A673 (cell line): ENCODE measurements at regions not wholly inside any gene's neighbourhood (a gene's known extent, or its start where the extent isn't known, plus 50 kb on each side); places are given as distances from the start of the nearest gene placed in this dataset.

Experiments
- BruUV-seq: library from RNA; stranded (reverse); fragments of 400-500 nt; replicated peaks from 2 replicates; lab custom pipeline; 2021; lab: Mats Ljungman, UMichigan
- CTCF ChIA-PET: fragments of 300-600 bp; sonication (Branson Sonifier 250); formaldehyde crosslinking; loops from one replicate; lab custom pipeline; 2022; ENCODE audit warnings: antibody characterized with exemption; lab: Charles Lee
- POLR2A ChIA-PET: fragments of 300-600 bp; sonication (Branson Sonifier 250); formaldehyde crosslinking; loops from one replicate; lab custom pipeline; 2022; ENCODE audit warnings: antibody characterized with exemption; ENCODE audit not compliant: low non-redundant PET; lab: Charles Lee
- DNase-seq: peaks from one replicate; pipeline ENCODE4 v3.0.0-alpha.2; 2015; ENCODE audit warnings: low spot score
- H3K27ac ChIP-seq: fragments of 200-600 bp; sonication (generic); 2 replicates; pipeline ENCODE4 v1.5.1; 2016; ENCODE audit warnings: mixed run types, low read depth, mild to moderate bottlenecking, mixed read lengths, antibody characterized with exemption, low read length; ENCODE audit not compliant: poor library complexity, severe bottlenecking
- H3K27me3 ChIP-seq: fragments of 200-600 bp; sonication (generic); replicated peaks from 2 replicates; pipeline ENCODE4 v1.6.1; 2017; ENCODE audit warnings: mixed run types, low read depth, mild to moderate bottlenecking, mixed read lengths, antibody characterized with exemption, low read length; ENCODE audit not compliant: insufficient read depth, poor library complexity
- H3K36me3 ChIP-seq: fragments of 200-600 bp; sonication (generic); 2 replicates; pipeline ENCODE4 v1.6.1; 2016; ENCODE audit warnings: mixed run types, mild to moderate bottlenecking, mixed read lengths, antibody characterized with exemption, low read length; ENCODE audit not compliant: insufficient read depth, poor library complexity, severe bottlenecking
- H3K4me1 ChIP-seq: fragments of 200-600 bp; sonication (generic); 2 replicates; pipeline ENCODE4 v1.6.1; 2017; ENCODE audit warnings: mixed run types, mild to moderate bottlenecking, mixed read lengths, antibody characterized with exemption, low read length; ENCODE audit not compliant: insufficient read depth, poor library complexity, severe bottlenecking
- H3K4me3 ChIP-seq: fragments of 200-600 bp; sonication (generic); 2 replicates; pipeline ENCODE4 v1.5.1; 2016; ENCODE audit warnings: low read depth, mixed run types, mild to moderate bottlenecking, mixed read lengths, low read length; ENCODE audit not compliant: poor library complexity, severe bottlenecking
- H3K9me3 ChIP-seq: fragments of 200-600 bp; sonication (generic); 2 replicates; pipeline ENCODE4 v1.6.1; 2016; ENCODE audit warnings: mixed run types, low read depth, mild to moderate bottlenecking, mixed read lengths, antibody characterized with exemption, low read length; ENCODE audit not compliant: poor library complexity, severe bottlenecking
- CTCF ChIP-seq: fragments of 300-800, 200-600 bp; sonication (generic); conservative IDR thresholded peaks from 2 replicates; pipeline ENCODE4 v1.5.1; 2017; ENCODE audit warnings: low read depth, mild to moderate bottlenecking, antibody characterized with exemption, low read length, moderate library complexity, mixed read lengths
- EZH2 ChIP-seq: fragments of 200-600 bp; sonication (generic); IDR thresholded peaks from 2 replicates; pipeline ENCODE4 v1.6.1; 2017; ENCODE audit warnings: borderline replicate concordance, low read depth, mild to moderate bottlenecking, mixed read lengths, antibody characterized with exemption, low read length; ENCODE audit not compliant: poor library complexity, severe bottlenecking
- intact Hi-C: fragments of 100-400 bp; cut with micrococcal nuclease; formaldehyde crosslinking; loops from one replicate; pipeline ENCODE4 v1.10.0; 2022; ENCODE audit not compliant: unreplicated experiment

GRCh38 chr16:73434621-73435020, 386.7 kb upstream of the ZFHX3 start:
- H3K4me1 ChIP-seq: no peaks in the 10 kb centered on the region
- intact Hi-C loops: no loop called here
- TF ChIP-seq CTCF (no peak), EZH2 (no peak)
- H3K36me3 ChIP-seq: no peaks in the 10 kb centered on the region
- no peak for DNase-seq
- ChIA-PET POLR2A (no interaction called here), CTCF (no interaction called here)
- H3K4me3 ChIP-seq: no peak overlapping the region
- no TSS peak for BruUV-seq
- H3K27ac ChIP-seq: no peak overlapping the region
- H3K27me3 ChIP-seq: peaks cover 4% of the 10 kb centered on the region
- H3K9me3 ChIP-seq: no peaks in the 10 kb centered on the region

GRCh38 chr16:73433731-73434307, 385.9 kb upstream of the ZFHX3 start:
- intact Hi-C loops: no loop called here
- ChIA-PET CTCF (no interaction called here), POLR2A (no interaction called here)
- Histone ChIP-seq H3K27ac (no peak overlapping the region), H3K4me3 (no peak overlapping the region), H3K9me3 (no peaks in the 10 kb centered on the region), H3K27me3 (peaks cover 4% of the 10 kb centered on the region), H3K4me1 (no peaks in the 10 kb centered on the region), H3K36me3 (no peaks in the 10 kb centered on the region)
- DNase-seq: no peak
- BruUV-seq: no TSS peak
- TF ChIP-seq EZH2 (no peak), CTCF (no peak)

DNA sequence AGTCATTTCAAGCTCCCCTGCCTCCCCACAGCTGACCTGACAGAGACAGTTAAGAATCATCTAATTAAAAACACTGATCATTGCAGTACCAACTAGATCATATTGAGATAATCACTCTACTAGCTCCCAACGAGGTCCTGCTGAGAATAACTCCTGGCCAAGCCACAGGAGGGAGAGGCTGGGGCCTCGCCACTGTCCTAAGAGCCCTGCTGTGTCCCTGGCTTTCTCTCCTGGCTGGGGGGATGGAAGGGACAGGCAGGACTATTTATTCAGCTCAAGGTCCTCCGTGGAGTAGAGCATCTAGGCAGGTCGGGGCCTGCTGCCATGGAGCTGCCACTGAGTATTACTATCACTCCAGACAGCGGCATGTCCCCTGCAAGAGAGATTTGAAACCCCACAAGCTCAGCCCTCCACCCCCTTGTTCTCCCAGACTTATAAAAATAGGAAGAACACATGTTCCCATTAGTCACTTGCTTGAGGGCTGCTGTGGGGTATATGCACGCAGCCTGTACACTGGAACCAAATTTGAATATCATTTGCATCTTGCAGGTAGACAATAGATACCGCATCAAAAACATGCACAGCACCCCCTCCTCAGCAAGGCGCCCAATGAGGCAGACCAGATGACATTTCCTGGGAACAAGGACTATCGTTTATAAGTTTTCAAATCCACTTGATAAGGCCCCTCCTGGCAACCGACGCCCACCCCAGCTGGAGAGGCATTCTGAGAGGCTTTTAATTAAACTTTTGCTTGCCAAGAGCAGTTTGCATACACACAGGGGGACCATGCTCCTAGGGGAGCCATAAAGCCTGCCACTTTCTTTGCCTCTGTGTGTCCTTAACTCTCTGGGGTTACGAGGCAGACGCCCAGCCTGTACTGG, 385.2 kb upstream of the ZFHX3 start:
- ChIA-PET CTCF (no interaction called here), POLR2A (no interaction called here)
- Histone ChIP-seq H3K27ac (no peak overlapping the region), H3K9me3 (no peaks in the 10 kb centered on the region), H3K36me3 (no peaks in the 10 kb centered on the region), H3K27me3 (peaks cover 1% of the 10 kb centered on the region), H3K4me1 (no peaks in the 10 kb centered on the region), H3K4me3 (no peak overlapping the region)
- intact Hi-C loops: no loop called here
- no peak for TF ChIP-seq CTCF
- TF ChIP-seq EZH2: no peak
- DNase-seq: no peak
- BruUV-seq: no TSS peak
